KMS-11 (cell line): ENCODE measurements at regions not wholly inside any gene's neighbourhood (a gene's known extent, or its start where the extent isn't known, plus 50 kb on each side); places are given as distances from the start of the nearest gene placed in this dataset.

Experiments used
- H2AFZ ChIP-seq: fragments of 200-600 bp; sonication (generic); 2 replicates; pipeline ENCODE4 v1.6.1; 2016; ENCODE audit warnings: antibody characterized with exemption, mixed run types, low read depth
- H3K27ac ChIP-seq: fragments of 200-600 bp; sonication (generic); 2 replicates; pipeline ENCODE4 v1.6.1; 2016; ENCODE audit warnings: mild to moderate bottlenecking, mixed run types
- H3K27me3 ChIP-seq: fragments of 200-600 bp; sonication (generic); 2 replicates; pipeline ENCODE4 v1.6.1; 2017; ENCODE audit warnings: mild to moderate bottlenecking, low read depth, mixed run types, moderate library complexity; ENCODE audit not compliant: insufficient read depth
- H3K36me3 ChIP-seq: fragments of 200-600 bp; sonication (generic); 2 replicates; pipeline ENCODE4 v1.6.1; 2017; ENCODE audit warnings: mild to moderate bottlenecking, mixed run types; ENCODE audit not compliant: insufficient read depth
- H3K4me1 ChIP-seq: fragments of 200-600 bp; sonication (generic); 2 replicates; pipeline ENCODE4 v1.6.1; 2016; ENCODE audit warnings: mild to moderate bottlenecking, low read depth, mixed run types; ENCODE audit not compliant: poor library complexity, severe bottlenecking
- H3K4me2 ChIP-seq: fragments of 200-600 bp; sonication (generic); 2 replicates; pipeline ENCODE4 v1.7.0; 2016; ENCODE audit warnings: mild to moderate bottlenecking, mixed run types
- H3K4me3 ChIP-seq: fragments of 200-600 bp; sonication (generic); IDR thresholded peaks from 2 replicates; pipeline ENCODE4 v1.6.1; 2017; ENCODE audit warnings: low read depth, low read length, mixed read lengths; ENCODE audit not compliant: insufficient read depth
- H3K79me2 ChIP-seq: fragments of 200-600 bp; sonication (generic); 2 replicates; pipeline ENCODE4 v1.6.1; 2016; ENCODE audit warnings: low read depth, mixed run types; ENCODE audit not compliant: insufficient read depth
- H3K9ac ChIP-seq: fragments of 200-600 bp; sonication (generic); 2 replicates; pipeline ENCODE4 v1.6.1; 2016; ENCODE audit warnings: mild to moderate bottlenecking, mixed run types
- H4K20me1 ChIP-seq: fragments of 200-600 bp; sonication (generic); 2 replicates; pipeline ENCODE4 v1.6.1; 2016; ENCODE audit warnings: mild to moderate bottlenecking, mixed run types; ENCODE audit not compliant: insufficient read depth
- CTCF ChIP-seq: fragments of 200-600 bp; sonication (generic); conservative IDR thresholded peaks from 2 replicates; pipeline ENCODE4 v1.6.1; 2017; ENCODE audit warnings: low read depth, mild to moderate bottlenecking, antibody characterized with exemption, low read length, moderate library complexity, mixed read lengths

- Histone ChIP-seq H3K36me3 (no peaks in the 10 kb centered on the region), H3K79me2 (no peaks in the 10 kb centered on the region), H3K4me2 (no peak overlapping the region), H3K9ac (no peak overlapping the region), H3K4me3 (no peak overlapping the region), H3K27me3 (no peaks in the 10 kb centered on the region), H3K27ac (no peak overlapping the region), H3K4me1 (no peaks in the 10 kb centered on the region), H2AFZ (no peak overlapping the region), H4K20me1 (no peaks in the 10 kb centered on the region)
- TF ChIP-seq CTCF: no peak
Observed at GRCh38 chr11:120035756-120036155, 102.2 kb downstream of the TRIM29 start.

- Histone ChIP-seq H3K79me2 (no peaks in the 10 kb centered on the region), H2AFZ (no peak overlapping the region)
Observed at GRCh38 chr11:120034881-120035630, 102.9 kb downstream of the TRIM29 start.

GRCh38 chr11:120034176-120034875 is 103.6 kb downstream of the TRIM29 start:
- no peaks in the 10 kb centered on the region for H3K4me1 ChIP-seq
- H3K36me3 ChIP-seq: no peaks in the 10 kb centered on the region
- no peak overlapping the region for H3K4me2 ChIP-seq
- H3K27me3 ChIP-seq: no peaks in the 10 kb centered on the region
- no peak for TF ChIP-seq CTCF
- H3K79me2 ChIP-seq: no peaks in the 10 kb centered on the region
- no peak overlapping the region for H3K4me3 ChIP-seq
- H2AFZ ChIP-seq: no peak overlapping the region
- no peak overlapping the region for H3K27ac ChIP-seq
- no peaks in the 10 kb centered on the region for H4K20me1 ChIP-seq
- H3K9ac ChIP-seq: no peak overlapping the region

More at GRCh38 chr11:120034881-120035630, 102.9 kb downstream of the TRIM29 start:
- TF ChIP-seq CTCF: no peak
- no peak overlapping the region for H3K9ac ChIP-seq
- no peaks in the 10 kb centered on the region for H3K27me3 ChIP-seq
- H3K4me2 ChIP-seq: no peak overlapping the region
- H3K4me3 ChIP-seq: no peak overlapping the region
- H4K20me1 ChIP-seq: no peaks in the 10 kb centered on the region
- H3K36me3 ChIP-seq: no peaks in the 10 kb centered on the region
- no peak overlapping the region for H3K27ac ChIP-seq
- H3K4me1 ChIP-seq: no peaks in the 10 kb centered on the region

GRCh38 chr11:120032766-120033390 is 105.0 kb downstream of the TRIM29 start:
- Histone ChIP-seq H3K9ac (no peak overlapping the region), H3K36me3 (no peaks in the 10 kb centered on the region), H3K79me2 (no peaks in the 10 kb centered on the region), H3K4me1 (no peaks in the 10 kb centered on the region), H3K4me3 (no peak overlapping the region), H3K27me3 (no peaks in the 10 kb centered on the region), H4K20me1 (no peaks in the 10 kb centered on the region), H3K27ac (no peak overlapping the region), H3K4me2 (no peak overlapping the region), H2AFZ (no peak overlapping the region)
- no peak for TF ChIP-seq CTCF
